HL-60 (cell line): ENCODE measurements at regions not wholly inside any gene's neighbourhood (a gene's known extent, or its start where the extent isn't known, plus 50 kb on each side); places are given as distances from the start of the nearest gene placed in this dataset.

Experiments used
- DNase-seq, 2 experiments: peaks; one replicate each; pipeline ENCODE4 v3.0.0-alpha.2; 2010 to 2020; ENCODE audit warnings: low read depth in 1 of 2, low spot score in 1 of 2
- H3K27ac ChIP-seq: fragments of 250-450 bp; sonication (Bioruptor Pico); replicated peaks from 2 replicates; pipeline ENCODE4 v1.5.1; 2020; ENCODE audit warnings: mild to moderate bottlenecking, moderate library complexity
- H3K27me3 ChIP-seq: fragments of 250-450 bp; sonication (Bioruptor Pico); 2 replicates; pipeline ENCODE4 v1.5.1; 2021; ENCODE audit warnings: mild to moderate bottlenecking, moderate library complexity; ENCODE audit not compliant: insufficient read depth, poor library complexity, severe bottlenecking
- H3K4me3 ChIP-seq: replicated peaks from 2 replicates; pipeline ENCODE4 v1.5.1; 2011; ENCODE audit warnings: mild to moderate bottlenecking, control low read depth, low read length; ENCODE audit not compliant: insufficient read depth
- GABPA ChIP-seq: IDR thresholded peaks from 2 replicates; pipeline ENCODE4 v1.6.1; 2012; ENCODE audit warnings: low read depth
- POLR2AphosphoS5 ChIP-seq: IDR thresholded peaks from 2 replicates; pipeline ENCODE4 v1.6.1; 2012; ENCODE audit warnings: low read depth
- SPI1 ChIP-seq: IDR thresholded peaks from 2 replicates; pipeline ENCODE4 v1.6.1; 2012; ENCODE audit warnings: low read depth, mild to moderate bottlenecking, borderline replicate concordance
- TF ChIP-seq, protein P1 (sequence below): IDR thresholded peaks from one replicate; pipeline ENCODE4 v1.5.1; 2011; ENCODE audit warnings: low read length, control low read depth, inconsistent platforms; ENCODE audit not compliant: insufficient read depth
- TF ChIP-seq, protein P2 (sequence below): IDR thresholded peaks from 2 replicates; pipeline ENCODE4 v1.6.1; 2012; ENCODE audit warnings: low read depth; ENCODE audit not compliant: insufficient replicate concordance

DNA sequence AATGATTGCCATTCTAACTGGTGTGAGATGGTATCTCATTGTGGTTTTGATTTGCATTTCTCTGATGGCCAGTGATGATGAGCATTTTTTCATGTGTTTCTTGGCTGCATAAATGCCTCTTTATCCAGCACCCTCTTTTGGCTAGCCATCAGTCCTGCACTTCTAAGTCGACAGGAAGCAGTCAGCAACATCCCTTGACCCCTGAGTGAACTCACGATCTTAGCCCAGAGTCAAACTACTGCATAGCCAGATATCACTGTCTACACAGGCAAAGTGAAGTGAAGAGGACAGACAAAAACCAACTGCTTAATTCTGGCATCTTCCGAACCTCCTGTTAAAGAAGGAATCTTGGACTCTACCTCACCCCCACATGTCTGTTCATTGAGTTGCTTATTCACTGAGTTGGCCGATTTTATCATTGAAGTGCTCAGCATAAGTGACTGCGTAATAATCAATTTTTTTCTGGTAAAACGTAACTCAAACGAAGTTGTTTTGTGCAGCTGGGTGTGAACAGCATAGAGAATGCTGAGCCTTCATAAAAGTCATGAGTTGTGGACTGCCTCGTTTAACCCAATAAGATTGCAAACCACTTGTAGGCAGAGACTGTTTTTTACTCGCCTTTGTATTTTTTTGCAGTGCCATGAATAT lies 304.2 kb downstream of the COG6 start:
- no peak overlapping the region for H3K4me3 ChIP-seq
- TF ChIP-seq, protein P1, sequence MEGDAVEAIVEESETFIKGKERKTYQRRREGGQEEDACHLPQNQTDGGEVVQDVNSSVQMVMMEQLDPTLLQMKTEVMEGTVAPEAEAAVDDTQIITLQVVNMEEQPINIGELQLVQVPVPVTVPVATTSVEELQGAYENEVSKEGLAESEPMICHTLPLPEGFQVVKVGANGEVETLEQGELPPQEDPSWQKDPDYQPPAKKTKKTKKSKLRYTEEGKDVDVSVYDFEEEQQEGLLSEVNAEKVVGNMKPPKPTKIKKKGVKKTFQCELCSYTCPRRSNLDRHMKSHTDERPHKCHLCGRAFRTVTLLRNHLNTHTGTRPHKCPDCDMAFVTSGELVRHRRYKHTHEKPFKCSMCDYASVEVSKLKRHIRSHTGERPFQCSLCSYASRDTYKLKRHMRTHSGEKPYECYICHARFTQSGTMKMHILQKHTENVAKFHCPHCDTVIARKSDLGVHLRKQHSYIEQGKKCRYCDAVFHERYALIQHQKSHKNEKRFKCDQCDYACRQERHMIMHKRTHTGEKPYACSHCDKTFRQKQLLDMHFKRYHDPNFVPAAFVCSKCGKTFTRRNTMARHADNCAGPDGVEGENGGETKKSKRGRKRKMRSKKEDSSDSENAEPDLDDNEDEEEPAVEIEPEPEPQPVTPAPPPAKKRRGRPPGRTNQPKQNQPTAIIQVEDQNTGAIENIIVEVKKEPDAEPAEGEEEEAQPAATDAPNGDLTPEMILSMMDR = no peak
- TF ChIP-seq, protein P2, sequence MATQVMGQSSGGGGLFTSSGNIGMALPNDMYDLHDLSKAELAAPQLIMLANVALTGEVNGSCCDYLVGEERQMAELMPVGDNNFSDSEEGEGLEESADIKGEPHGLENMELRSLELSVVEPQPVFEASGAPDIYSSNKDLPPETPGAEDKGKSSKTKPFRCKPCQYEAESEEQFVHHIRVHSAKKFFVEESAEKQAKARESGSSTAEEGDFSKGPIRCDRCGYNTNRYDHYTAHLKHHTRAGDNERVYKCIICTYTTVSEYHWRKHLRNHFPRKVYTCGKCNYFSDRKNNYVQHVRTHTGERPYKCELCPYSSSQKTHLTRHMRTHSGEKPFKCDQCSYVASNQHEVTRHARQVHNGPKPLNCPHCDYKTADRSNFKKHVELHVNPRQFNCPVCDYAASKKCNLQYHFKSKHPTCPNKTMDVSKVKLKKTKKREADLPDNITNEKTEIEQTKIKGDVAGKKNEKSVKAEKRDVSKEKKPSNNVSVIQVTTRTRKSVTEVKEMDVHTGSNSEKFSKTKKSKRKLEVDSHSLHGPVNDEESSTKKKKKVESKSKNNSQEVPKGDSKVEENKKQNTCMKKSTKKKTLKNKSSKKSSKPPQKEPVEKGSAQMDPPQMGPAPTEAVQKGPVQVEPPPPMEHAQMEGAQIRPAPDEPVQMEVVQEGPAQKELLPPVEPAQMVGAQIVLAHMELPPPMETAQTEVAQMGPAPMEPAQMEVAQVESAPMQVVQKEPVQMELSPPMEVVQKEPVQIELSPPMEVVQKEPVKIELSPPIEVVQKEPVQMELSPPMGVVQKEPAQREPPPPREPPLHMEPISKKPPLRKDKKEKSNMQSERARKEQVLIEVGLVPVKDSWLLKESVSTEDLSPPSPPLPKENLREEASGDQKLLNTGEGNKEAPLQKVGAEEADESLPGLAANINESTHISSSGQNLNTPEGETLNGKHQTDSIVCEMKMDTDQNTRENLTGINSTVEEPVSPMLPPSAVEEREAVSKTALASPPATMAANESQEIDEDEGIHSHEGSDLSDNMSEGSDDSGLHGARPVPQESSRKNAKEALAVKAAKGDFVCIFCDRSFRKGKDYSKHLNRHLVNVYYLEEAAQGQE = no peak
- no peaks in the 10 kb centered on the region for H3K27me3 ChIP-seq
- H3K27ac ChIP-seq = no peak overlapping the region
- no peak for DNase-seq

DNA sequence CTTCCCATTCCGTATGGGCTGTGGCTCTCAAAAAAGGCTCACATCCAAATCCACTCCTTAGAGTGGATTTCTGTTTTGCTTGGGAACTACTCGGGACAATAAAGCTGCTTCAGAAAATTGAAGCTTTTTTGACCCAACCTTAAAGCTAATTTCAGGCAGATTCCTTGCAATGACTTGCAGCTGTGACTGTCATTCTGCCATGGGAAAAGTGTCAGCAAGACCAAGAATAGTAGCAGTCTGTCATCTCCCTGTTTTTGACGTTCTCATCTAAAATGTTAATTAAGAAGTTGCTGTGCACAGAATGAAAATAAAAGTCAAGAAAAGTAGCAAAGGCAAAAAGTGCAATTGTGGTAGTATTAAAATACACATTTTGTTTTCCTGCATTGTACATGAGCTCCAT lies 304.7 kb downstream of the COG6 start:
- H3K4me3 ChIP-seq = no peak overlapping the region
- TF ChIP-seq SPI1 (no peak), POLR2AphosphoS5 (no peak), GABPA (no peak)
- TF ChIP-seq, protein P2 = no peak
- TF ChIP-seq, protein P1 = no peak
- no peak overlapping the region for H3K27ac ChIP-seq
- H3K27me3 ChIP-seq = no peaks in the 10 kb centered on the region
- no peak for DNase-seq

DNA sequence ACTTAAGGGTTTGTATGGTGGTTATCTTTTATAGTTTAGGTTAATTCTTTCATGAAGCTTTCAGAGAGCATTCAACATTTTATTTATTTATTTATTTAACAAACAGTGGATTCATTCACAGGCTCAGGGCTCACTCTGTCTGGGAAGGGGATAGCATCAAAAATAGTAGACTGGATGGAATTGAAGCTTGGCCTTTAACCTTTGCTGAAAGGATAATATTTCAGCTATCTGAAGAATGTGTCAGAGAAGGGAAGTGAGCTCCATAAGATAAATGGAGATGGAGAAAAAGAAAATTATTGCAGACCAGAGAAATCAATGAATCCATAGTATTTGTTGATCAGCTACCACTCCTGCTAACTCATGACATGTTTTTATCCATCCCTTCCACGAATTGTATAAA lies 305.6 kb downstream of the COG6 start:
- TF ChIP-seq GABPA = no peak
- no peak for TF ChIP-seq SPI1
- TF ChIP-seq, protein P2 = no peak
- TF ChIP-seq, protein P1 = no peak
- TF ChIP-seq POLR2AphosphoS5 = no peak
- no peak for DNase-seq
- Histone ChIP-seq H3K27me3 (no peaks in the 10 kb centered on the region), H3K4me3 (no peak overlapping the region), H3K27ac (no peak overlapping the region)
